Activated naive CD4-positive, alpha-beta T cell treated with anti-CD3 and anti-CD28 coated beads for 36 hours (primary cell): ENCODE measurements at regions not wholly inside any gene's neighbourhood (a gene's known extent, or its start where the extent isn't known, plus 50 kb on each side); places are given as distances from the start of the nearest gene placed in this dataset.
A peak's percentile ranks its signal among the peaks of the same experiment; 100 is the strongest.

Experiments
- CTCF ChIA-PET: fragments of 350-600 bp; sonication (Branson Sonifier 250); formaldehyde crosslinking; loops from one replicate; lab custom pipeline; 2021; ENCODE audit warnings: antibody characterized with exemption; lab: Charles Lee
- DNase-seq: peaks from one replicate; pipeline ENCODE4 v3.0.0-alpha.2; 2020
- H3K27ac Mint-ChIP-seq: one replicate; pipeline ENCODE4 v1.8.0; 2021; ENCODE audit warnings: mild to moderate bottlenecking, mixed read lengths
- H3K27me3 Mint-ChIP-seq: one replicate; pipeline ENCODE4 v1.8.0; 2021; ENCODE audit warnings: low read depth, mixed read lengths
- H3K36me3 Mint-ChIP-seq: one replicate; pipeline ENCODE4 v1.8.0; 2021; ENCODE audit warnings: low read depth, mixed read lengths
- H3K4me1 Mint-ChIP-seq: one replicate; pipeline ENCODE4 v1.8.0; 2021; ENCODE audit warnings: low read depth, mixed read lengths
- H3K4me3 Mint-ChIP-seq: one replicate; pipeline ENCODE4 v1.8.0; 2021; ENCODE audit warnings: mild to moderate bottlenecking, moderate library complexity, mixed read lengths
- H3K9me3 Mint-ChIP-seq: one replicate; pipeline ENCODE4 v1.8.0; 2021; ENCODE audit warnings: mixed read lengths
- intact Hi-C: fragments of 100-400 bp; cut with micrococcal nuclease; formaldehyde crosslinking; loops from one replicate; pipeline ENCODE4 v1.15.1; 2023

- no peaks in the 10 kb centered on the region for H3K27me3 Mint-ChIP-seq
- peaks cover 6% of the 10 kb centered on the region for H3K9me3 Mint-ChIP-seq
- no peak overlapping the region for H3K4me3 Mint-ChIP-seq
- H3K27ac Mint-ChIP-seq, result no peak overlapping the region
- DNase-seq, result no peak
- H3K36me3 Mint-ChIP-seq, result peaks cover 2% of the 10 kb centered on the region
- CTCF ChIA-PET, result no interaction called here
- intact Hi-C loops, result no loop called here
- H3K4me1 Mint-ChIP-seq, result no peaks in the 10 kb centered on the region
These were observed 433.2 kb upstream of the SMARCA2 start for GRCh38 chr9:1581926-1582325.

DNA sequence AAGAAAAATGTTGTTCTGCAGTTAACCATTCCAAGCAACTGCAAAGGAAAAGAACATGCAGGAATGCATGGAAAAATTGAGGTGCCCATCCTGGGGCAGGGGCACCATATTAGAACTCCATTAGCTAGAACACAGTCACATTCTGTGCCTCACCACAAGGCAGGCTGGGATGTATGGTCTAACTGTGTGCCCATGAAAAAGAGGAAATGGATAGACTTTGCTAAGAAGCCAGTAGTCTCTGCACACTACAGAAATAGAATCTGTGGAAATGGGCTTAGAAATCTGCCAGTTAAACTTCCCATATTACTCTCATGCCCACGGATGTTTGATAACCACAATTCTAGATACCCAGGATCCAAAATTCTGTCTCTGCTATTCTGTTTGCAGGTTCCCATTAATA, 423.8 kb upstream of the SMARCA2 start:
- Mint-ChIP-seq H3K27me3 (peaks cover 4% of the 10 kb centered on the region), H3K4me1 (no peaks in the 10 kb centered on the region), H3K9me3 (peaks cover 2% of the 10 kb centered on the region), H3K36me3 (peaks cover 2% of the 10 kb centered on the region), H3K27ac (no peak overlapping the region), H3K4me3 (no peak overlapping the region)
- no peak for DNase-seq
- CTCF ChIA-PET, result no interaction called here
- intact Hi-C loops, result no loop called here

- Mint-ChIP-seq H3K9me3 (no peaks in the 10 kb centered on the region), H3K4me3 (no peak overlapping the region), H3K36me3 (no peaks in the 10 kb centered on the region), H3K27me3 (peaks cover 19% of the 10 kb centered on the region), H3K4me1 (no peaks in the 10 kb centered on the region), H3K27ac (no peak overlapping the region)
- intact Hi-C loops, result no loop called here
- CTCF ChIA-PET, result no interaction called here
- DNase-seq, result no peak
These were observed 416.9 kb upstream of the SMARCA2 start for GRCh38 chr9:1598270-1598669.

- CTCF ChIA-PET, result interaction anchor here (0.5 kb wide), 1 partner anchor 487 kb away, joined by 3 read pairs; no protein-coding TSS in a partner anchor
- Mint-ChIP-seq H3K36me3 (no peaks in the 10 kb centered on the region), H3K4me1 (no peaks in the 10 kb centered on the region), H3K9me3 (no peaks in the 10 kb centered on the region), H3K27ac (no peak overlapping the region), H3K27me3 (peaks cover 19% of the 10 kb centered on the region), H3K4me3 (no peak overlapping the region)
- intact Hi-C loops, result loop anchor here (10.0 kb wide), 2 partner anchors 485 to 545 kb away; partner anchors contain the start of gene DMRT2
- DNase-seq, result no peak
These were observed 415.2 kb upstream of the SMARCA2 start for GRCh38 chr9:1599961-1600360.

DNA sequence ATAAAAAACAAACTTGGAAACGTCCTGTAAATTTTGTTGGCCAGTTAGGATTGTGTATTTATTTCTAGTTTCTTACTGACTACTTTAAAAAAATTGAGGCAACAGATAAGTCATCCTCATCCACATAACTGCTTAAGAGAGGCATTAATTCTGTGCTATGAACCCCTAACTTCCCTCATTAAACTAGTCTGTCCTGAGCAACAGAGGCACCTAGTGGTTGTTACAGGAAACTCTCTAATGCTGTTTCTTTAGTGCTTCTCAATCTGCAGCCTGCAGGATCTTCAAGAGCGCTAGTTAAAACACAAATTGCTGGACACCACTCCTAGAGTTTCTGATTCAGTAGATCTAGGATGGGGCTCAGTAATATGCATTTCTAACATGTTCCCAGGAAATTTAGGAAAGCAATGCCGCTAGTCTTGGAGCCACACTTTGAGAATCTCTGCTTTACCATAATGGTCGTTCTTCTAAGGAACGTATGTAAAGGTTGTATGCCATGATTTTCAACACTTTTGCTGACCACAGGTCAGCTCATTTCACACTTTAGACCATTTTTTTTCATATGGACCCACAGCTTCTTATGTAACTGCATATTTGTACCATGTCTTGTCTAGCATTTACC, 410.1 kb upstream of the SMARCA2 start:
- intact Hi-C loops, result loop anchor here (1.0 to 10.0 kb wide), 4 partner anchors 145 to 587 kb away; partner anchors contain the start of gene DMRT2
- no peaks in the 10 kb centered on the region for H3K36me3 Mint-ChIP-seq
- H3K4me3 Mint-ChIP-seq, result no peak overlapping the region
- H3K4me1 Mint-ChIP-seq, result no peaks in the 10 kb centered on the region
- DNase-seq, result peak; percentile 5
- H3K9me3 Mint-ChIP-seq, result no peaks in the 10 kb centered on the region
- CTCF ChIA-PET, result interaction anchor here (0.7 to 1.5 kb wide), 2 partner anchors 12 to 146 kb away, joined by 3 read pairs; no protein-coding TSS in a partner anchor
- peaks cover 9% of the 10 kb centered on the region for H3K27me3 Mint-ChIP-seq
- H3K27ac Mint-ChIP-seq, result no peak overlapping the region

DNA sequence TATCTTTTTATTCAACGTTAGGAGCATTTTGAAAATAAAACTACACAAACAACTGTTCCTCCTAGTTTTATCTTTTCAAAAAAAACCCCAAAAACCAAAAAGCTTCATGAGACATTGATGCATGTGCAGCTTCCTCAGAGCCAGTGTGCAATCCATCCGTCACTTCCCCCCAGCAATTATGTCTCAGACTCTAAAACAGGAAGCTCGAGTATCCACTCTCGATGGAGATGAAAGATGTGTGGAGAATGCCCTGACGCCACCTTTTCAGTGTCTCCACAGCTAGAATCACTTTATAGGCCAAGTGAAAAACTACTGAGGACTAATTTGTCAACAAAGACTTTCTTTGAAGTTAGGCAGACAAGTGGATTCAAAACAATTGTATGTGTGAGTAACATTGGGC, 408.9 kb upstream of the SMARCA2 start:
- H3K27ac Mint-ChIP-seq, result no peak overlapping the region
- H3K4me1 Mint-ChIP-seq, result no peaks in the 10 kb centered on the region
- no peak for DNase-seq
- H3K27me3 Mint-ChIP-seq, result peaks cover 7% of the 10 kb centered on the region
- intact Hi-C loops, result loop anchor here (10.0 kb wide), 2 partner anchors 479 to 551 kb away; partner anchors contain the start of gene DMRT2
- no peak overlapping the region for H3K4me3 Mint-ChIP-seq
- H3K36me3 Mint-ChIP-seq, result no peaks in the 10 kb centered on the region
- no peaks in the 10 kb centered on the region for H3K9me3 Mint-ChIP-seq
- CTCF ChIA-PET, result interaction anchor here (0.7 to 1.5 kb wide), 4 partner anchors 12 to 1074 kb away, joined by 3 read pairs; no protein-coding TSS in a partner anchor

DNA sequence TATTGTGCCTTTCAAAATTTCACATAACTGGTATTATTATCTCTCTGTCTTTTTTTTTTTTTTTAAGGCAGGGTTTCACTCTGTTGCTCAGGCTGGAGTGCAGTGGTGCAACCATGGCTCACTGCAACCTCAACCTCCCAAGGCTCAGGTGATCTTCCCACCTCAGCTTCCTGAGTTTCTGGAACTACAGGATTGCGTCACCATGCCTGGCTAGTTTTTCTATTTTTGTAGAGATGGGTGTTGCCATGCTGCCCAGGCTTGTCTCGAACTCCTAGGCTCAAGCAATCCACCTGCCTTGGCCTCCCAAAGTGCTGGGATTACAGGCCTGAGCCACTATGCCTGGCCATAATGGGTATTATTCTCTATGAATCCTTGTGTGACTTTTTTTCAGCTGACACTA, 402.3 kb upstream of the SMARCA2 start:
- CTCF ChIA-PET, result no interaction called here
- Mint-ChIP-seq H3K4me1 (no peaks in the 10 kb centered on the region), H3K4me3 (no peak overlapping the region), H3K36me3 (no peaks in the 10 kb centered on the region), H3K27me3 (peaks cover 14% of the 10 kb centered on the region), H3K27ac (no peak overlapping the region), H3K9me3 (no peaks in the 10 kb centered on the region)
- no peak for DNase-seq
- intact Hi-C loops, result no loop called here

- Mint-ChIP-seq H3K4me3 (no peak overlapping the region), H3K9me3 (no peaks in the 10 kb centered on the region), H3K27me3 (peaks cover 32% of the 10 kb centered on the region), H3K27ac (no peak overlapping the region), H3K36me3 (no peaks in the 10 kb centered on the region), H3K4me1 (no peaks in the 10 kb centered on the region)
- intact Hi-C loops, result no loop called here
- DNase-seq, result no peak
- CTCF ChIA-PET, result no interaction called here
These were observed 397.7 kb upstream of the SMARCA2 start for GRCh38 chr9:1617419-1617818.

DNA sequence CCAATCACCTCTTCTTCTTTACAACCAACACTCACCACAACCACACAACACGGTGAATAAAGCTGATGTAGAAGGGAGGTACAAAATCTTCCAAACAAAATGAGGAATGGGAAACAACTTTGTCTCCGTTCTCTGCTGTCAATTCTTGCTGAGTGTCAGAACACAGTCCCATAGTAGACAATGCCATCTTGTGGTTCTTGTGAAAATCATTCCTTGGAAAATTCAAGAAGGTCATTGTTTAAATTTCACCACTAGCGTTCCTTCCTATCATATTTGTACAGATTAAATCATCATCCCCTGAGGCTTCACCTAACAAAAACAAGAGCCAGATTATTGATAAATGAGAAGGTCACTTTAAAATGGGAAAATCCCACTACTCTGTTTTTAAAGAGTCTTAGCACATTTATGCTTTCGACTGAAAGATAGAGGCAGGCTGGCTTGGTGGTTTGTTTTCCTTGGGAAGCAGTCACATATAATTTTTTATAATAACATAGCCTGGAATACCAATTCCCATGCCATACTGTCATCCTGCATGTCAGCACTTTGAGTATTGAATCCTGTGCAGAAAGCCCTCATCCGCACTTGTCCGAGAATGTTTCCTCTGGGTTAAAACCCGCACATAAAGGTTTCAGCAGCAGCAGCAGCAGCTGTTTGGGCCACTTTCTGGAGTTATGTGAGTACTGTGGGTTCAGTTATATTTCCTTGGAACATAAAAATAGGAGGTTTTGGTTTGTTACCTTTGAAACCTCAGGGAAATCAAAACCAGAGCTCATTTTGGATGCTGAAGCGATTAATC, 395.0 kb upstream of the SMARCA2 start:
- H3K27ac Mint-ChIP-seq, result no peak overlapping the region
- H3K4me1 Mint-ChIP-seq, result no peaks in the 10 kb centered on the region
- CTCF ChIA-PET, result no interaction called here
- DNase-seq, result no peak
- no peak overlapping the region for H3K4me3 Mint-ChIP-seq
- no peaks in the 10 kb centered on the region for H3K9me3 Mint-ChIP-seq
- H3K36me3 Mint-ChIP-seq, result no peaks in the 10 kb centered on the region
- intact Hi-C loops, result no loop called here
- peaks cover 35% of the 10 kb centered on the region for H3K27me3 Mint-ChIP-seq

GRCh38 chr9:1637401-1637800, 377.7 kb upstream of the SMARCA2 start:
- Mint-ChIP-seq H3K27ac (no peak overlapping the region), H3K4me1 (no peaks in the 10 kb centered on the region), H3K27me3 (no peaks in the 10 kb centered on the region), H3K4me3 (no peak overlapping the region), H3K36me3 (no peaks in the 10 kb centered on the region), H3K9me3 (no peaks in the 10 kb centered on the region)
- no peak for DNase-seq
- intact Hi-C loops, result no loop called here
- CTCF ChIA-PET, result no interaction called here

GRCh38 chr9:1639166-1639565, 376.0 kb upstream of the SMARCA2 start:
- Mint-ChIP-seq H3K27ac (no peak overlapping the region), H3K27me3 (no peaks in the 10 kb centered on the region), H3K9me3 (no peaks in the 10 kb centered on the region), H3K4me1 (no peaks in the 10 kb centered on the region), H3K36me3 (no peaks in the 10 kb centered on the region), H3K4me3 (no peak overlapping the region)
- intact Hi-C loops, result no loop called here
- CTCF ChIA-PET, result no interaction called here
- no peak for DNase-seq

GRCh38 chr9:1647776-1648175, 367.4 kb upstream of the SMARCA2 start:
- Mint-ChIP-seq H3K9me3 (no peaks in the 10 kb centered on the region), H3K36me3 (no peaks in the 10 kb centered on the region), H3K4me3 (no peak overlapping the region), H3K27me3 (peaks cover 5% of the 10 kb centered on the region), H3K4me1 (no peaks in the 10 kb centered on the region), H3K27ac (no peak overlapping the region)
- CTCF ChIA-PET, result no interaction called here
- intact Hi-C loops, result no loop called here
- no peak for DNase-seq

- Mint-ChIP-seq H3K9me3 (no peaks in the 10 kb centered on the region), H3K36me3 (no peaks in the 10 kb centered on the region), H3K4me1 (no peaks in the 10 kb centered on the region), H3K27me3 (peaks cover 15% of the 10 kb centered on the region), H3K27ac (no peak overlapping the region), H3K4me3 (no peak overlapping the region)
- DNase-seq, result no peak
- CTCF ChIA-PET, result no interaction called here
- intact Hi-C loops, result no loop called here
These were observed 361.9 kb upstream of the SMARCA2 start for GRCh38 chr9:1653282-1653681.
